ENCODE measurements at regions not wholly inside any gene's neighbourhood (a gene's known extent, or its start where the extent isn't known, plus 50 kb on each side); places are given as distances from the start of the nearest gene placed in this dataset.
"Not testable (repeated sequence)": the region's sequence is repeated elsewhere in the genome, so short reads cannot be mapped to it uniquely, and the experiment has no call there.

GRCh38 chr13:82467626-82468025 lies 1414.6 kb downstream of the SLITRK1 start:
- no peak for DNase-seq

DNA sequence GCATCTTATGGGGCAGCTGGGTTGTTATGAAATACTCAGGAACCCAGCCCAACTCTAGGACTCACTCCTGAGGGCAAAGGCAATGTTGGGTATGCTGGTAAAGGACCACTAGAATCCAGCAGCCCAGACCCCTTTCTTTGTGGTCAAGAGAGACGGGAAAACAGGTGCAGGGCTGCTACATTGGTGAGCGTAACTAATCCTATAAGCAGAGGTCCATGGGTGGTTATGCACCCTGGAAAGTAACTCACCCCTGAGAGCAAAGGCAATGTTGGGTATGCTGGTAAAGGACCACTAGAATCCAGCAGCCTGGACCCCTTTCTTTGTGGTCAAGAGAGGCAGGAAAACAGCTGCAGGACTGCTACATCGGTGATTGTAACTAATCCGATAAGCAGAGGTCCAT lies 1422.7 kb downstream of the SLITRK1 start:
- DNase-seq: not testable (repeated sequence)

DNA sequence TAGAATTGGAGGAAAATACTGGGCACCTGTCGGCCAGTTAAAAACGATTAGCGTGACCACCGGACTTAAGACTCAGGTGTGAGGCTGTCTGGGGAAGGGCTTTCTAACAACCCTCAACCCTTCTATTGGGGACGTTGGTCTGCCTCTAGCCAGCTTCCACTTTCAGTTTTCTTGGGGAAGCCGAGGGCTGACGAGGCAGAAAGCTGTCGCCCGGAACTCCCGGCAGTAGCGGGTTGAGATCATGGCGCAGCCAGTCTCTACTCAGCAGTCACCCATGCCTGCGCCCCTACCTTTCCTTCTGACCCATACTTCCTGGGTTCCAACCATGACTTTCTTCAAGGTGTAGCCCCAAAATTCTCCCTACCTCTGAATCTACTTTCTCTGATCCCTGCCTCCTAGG lies 1424.1 kb downstream of the SLITRK1 start:
- no peak for DNase-seq

- DNase-seq: not testable (repeated sequence)
Observed at GRCh38 chr13:82457548-82457947, 1424.7 kb downstream of the SLITRK1 start.

GRCh38 chr13:82447416-82448077 lies 1434.7 kb downstream of the SLITRK1 start:
- no peak for DNase-seq

- DNase-seq: no peak
Observed at GRCh38 chr13:82439159-82439904, 1442.9 kb downstream of the SLITRK1 start.

DNA sequence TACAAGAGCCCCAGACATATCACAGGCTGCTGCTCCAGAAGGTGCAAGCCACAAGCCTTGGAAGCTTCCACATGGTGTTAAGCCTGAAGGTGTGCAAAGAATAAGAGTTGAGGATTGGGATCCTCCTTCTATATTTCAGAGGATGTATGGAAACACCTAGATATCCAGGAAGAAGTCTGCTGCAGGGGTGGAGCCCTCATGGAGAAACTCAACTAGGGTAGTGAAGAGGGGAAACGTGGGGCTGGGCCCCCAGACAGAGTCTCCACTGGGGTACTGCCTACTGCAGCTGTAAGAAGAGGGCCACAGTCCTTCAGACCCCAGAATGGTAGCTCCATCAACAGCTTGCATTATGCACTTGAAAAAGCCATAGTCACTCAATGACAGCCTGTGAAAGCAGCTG lies 1444.0 kb downstream of the SLITRK1 start:
- no peak for DNase-seq

- DNase-seq: no peak
Observed at GRCh38 chr13:82436099-82436585, 1446.1 kb downstream of the SLITRK1 start.

DNA sequence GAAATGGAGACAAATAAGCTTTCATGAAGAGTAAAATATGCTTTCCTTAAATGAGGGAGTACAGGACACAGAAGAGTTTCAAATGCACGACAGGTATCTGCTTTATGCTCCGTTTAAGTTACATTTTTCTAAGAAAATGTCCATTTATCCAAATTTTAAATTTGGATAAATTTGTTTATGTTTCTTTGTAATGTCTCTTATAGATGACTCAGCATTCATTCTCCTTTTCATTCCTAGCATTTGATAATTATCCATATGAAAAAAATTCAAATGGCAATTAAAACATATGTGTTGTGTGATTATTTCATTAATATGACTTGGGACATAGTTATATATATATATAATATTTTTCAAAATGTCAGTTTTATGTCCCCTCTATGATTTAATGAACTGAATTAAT lies 1449.3 kb downstream of the SLITRK1 start:
- DNase-seq: no peak

DNA sequence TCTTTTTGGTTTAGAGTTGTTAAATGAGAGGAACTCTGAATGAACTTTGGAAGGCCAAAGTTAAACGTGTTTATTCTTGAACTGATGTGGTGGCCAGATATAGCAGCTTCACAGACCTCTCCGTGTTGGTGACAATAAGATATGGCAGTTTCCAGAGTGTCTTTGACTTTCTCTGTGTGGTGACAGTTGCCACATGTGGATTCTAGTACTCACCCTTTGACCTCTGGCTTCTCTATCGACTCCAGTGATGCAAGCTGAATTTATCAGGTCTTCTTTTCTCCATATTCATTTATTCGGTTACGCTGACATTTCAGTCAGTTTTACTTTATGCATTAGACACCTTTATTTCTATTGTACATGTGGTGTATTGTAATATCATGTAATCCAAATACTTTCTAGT lies 1469.5 kb downstream of the SLITRK1 start:
- no peak for DNase-seq

DNA sequence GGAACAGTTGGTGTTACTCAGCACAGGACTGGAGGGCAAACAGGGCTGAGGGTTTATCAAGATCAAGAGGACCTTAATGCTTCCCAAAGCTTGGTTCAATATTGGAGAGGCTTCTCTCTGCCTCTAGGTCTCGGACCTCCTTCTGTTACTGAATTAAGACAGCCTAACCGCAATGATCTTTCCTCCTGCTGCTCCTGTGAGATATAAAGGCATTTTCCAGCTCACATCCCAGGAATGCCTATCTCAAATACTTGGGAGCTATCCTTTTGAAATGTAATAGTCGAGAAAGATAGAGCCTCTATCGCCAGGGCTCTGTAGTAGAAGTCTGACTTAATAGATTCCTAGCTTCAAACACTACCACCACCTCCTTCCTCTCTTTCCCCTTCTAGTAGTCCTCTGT lies 1475.0 kb downstream of the SLITRK1 start:
- no peak for DNase-seq

GRCh38 chr13:82374719-82375118 lies 1507.6 kb downstream of the SLITRK1 start:
- DNase-seq: no peak

GRCh38 chr13:82370316-82370715 lies 1512.0 kb downstream of the SLITRK1 start:
- DNase-seq: no peak

- no peak for DNase-seq
Observed at GRCh38 chr13:82364525-82364924, 1517.7 kb downstream of the SLITRK1 start.

DNA sequence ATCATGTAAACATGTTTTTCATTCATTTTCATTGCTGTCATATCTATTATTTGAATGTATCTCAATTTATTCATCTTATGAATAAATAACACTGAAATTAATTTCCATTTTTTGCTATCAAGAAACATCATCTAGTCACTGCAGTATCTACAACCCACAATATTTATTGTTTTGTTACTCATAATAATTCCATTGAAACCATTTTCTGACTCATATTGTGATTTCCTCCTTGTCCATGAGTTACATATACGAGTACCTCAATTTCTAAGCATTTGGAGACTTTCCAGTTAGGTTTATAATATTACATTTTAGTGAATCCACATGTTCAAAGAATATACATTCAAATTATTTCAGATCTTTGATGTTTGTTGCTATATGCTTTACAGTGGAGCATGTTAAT lies 1524.0 kb downstream of the SLITRK1 start:
- no peak for DNase-seq

GRCh38 chr13:82356667-82357410 lies 1525.4 kb downstream of the SLITRK1 start:
- DNase-seq: no peak

- DNase-seq: no peak
Observed at GRCh38 chr13:82344867-82345266, 1537.4 kb downstream of the SLITRK1 start.

DNA sequence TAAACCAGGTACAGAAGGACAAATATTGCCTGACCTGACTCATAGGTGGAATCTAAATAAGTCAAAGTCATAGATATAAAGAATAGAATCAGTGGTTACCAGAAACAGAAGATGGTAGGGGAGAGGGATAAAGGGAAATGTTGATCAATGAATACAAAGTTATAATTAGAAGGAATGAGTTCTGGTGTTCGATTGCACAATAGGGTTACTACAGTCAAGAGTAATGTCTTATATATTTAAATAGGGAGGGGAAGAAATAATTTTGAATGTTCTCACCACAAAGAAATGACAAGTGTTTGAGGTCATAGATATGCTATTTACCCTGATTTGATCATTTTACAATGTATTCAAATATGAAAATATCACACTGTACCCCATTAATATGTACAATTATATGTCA lies 1541.2 kb downstream of the SLITRK1 start:
- DNase-seq: no peak

GRCh38 chr13:82330499-82330898 lies 1551.8 kb downstream of the SLITRK1 start:
- DNase-seq: no peak

DNA sequence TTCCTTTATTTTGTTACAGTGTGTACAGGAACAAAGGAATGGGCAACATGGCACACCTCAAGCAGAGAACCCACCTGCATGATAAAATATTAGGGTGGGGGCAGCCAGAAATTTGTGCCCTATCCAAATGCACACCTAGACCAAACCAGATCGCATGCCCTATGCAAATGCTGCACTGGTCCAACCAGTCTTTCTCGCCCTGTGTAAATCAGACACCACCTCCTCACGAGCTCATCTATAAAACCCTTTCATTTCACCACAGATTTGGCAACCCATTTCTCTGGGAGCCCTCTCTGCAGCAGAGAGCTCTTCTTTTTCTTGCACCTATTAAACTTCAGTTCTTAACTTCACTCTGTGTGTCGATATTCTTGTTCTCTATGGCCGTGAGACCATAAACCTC lies 1559.2 kb downstream of the SLITRK1 start:
- DNase-seq: no peak

GRCh38 chr13:82305588-82305987 lies 1576.7 kb downstream of the SLITRK1 start:
- DNase-seq: no peak

DNA sequence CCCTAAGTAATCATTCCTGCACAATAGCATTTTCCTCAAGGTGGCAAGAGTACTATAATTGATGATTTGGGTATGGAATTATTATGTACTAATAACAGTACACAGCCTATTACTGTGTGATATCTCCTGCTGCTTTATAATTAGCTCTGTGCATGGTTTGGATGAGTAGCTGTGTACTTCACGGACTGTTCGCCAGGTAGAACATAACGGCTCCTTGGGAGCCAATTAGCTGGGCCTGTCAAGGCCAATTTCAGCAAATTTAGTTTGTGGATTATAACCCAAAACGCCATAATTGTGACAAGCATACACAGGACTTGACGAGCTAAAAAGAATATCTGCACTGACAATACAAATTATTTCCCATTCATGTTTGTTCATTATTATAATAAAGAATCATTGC lies 1584.2 kb downstream of the SLITRK1 start:
- no peak for DNase-seq

DNA sequence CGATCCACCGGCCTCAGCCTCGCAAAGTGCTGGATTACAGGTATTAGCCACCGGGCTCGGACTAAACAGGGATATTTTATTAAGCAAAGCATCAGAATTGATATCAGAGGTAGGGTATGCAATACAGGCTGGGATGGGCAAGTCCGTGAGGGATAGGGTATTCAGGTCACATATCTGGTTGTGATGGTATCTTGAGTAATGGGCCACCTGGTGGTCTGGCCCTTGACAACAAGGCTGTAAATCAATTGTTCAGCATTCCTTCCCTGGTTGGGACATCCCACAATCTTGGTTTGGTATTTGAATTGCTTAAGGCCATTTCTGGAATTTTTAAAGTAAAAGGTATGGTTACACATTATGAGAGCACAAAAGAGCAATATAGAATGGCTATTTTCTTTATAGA lies 1588.0 kb downstream of the SLITRK1 start:
- no peak for DNase-seq

GRCh38 chr13:82292334-82292733 lies 1589.9 kb downstream of the SLITRK1 start:
- no peak for DNase-seq
